KMS-11 (cell line): ENCODE measurements at regions not wholly inside any gene's neighbourhood (a gene's known extent, or its start where the extent isn't known, plus 50 kb on each side); places are given as distances from the start of the nearest gene placed in this dataset.
"Not testable (repeated sequence)": the region's sequence is repeated elsewhere in the genome, so short reads cannot be mapped to it uniquely, and the experiment has no call there.

Experiments
- H2AFZ ChIP-seq: fragments of 200-600 bp; sonication (generic); 2 replicates; pipeline ENCODE4 v1.6.1; 2016; ENCODE audit warnings: antibody characterized with exemption, mixed run types, low read depth
- H3K27ac ChIP-seq: fragments of 200-600 bp; sonication (generic); 2 replicates; pipeline ENCODE4 v1.6.1; 2016; ENCODE audit warnings: mild to moderate bottlenecking, mixed run types
- H3K27me3 ChIP-seq: fragments of 200-600 bp; sonication (generic); 2 replicates; pipeline ENCODE4 v1.6.1; 2017; ENCODE audit warnings: mild to moderate bottlenecking, low read depth, mixed run types, moderate library complexity; ENCODE audit not compliant: insufficient read depth
- H3K36me3 ChIP-seq: fragments of 200-600 bp; sonication (generic); 2 replicates; pipeline ENCODE4 v1.6.1; 2017; ENCODE audit warnings: mild to moderate bottlenecking, mixed run types; ENCODE audit not compliant: insufficient read depth
- H3K4me1 ChIP-seq: fragments of 200-600 bp; sonication (generic); 2 replicates; pipeline ENCODE4 v1.6.1; 2016; ENCODE audit warnings: mild to moderate bottlenecking, low read depth, mixed run types; ENCODE audit not compliant: poor library complexity, severe bottlenecking
- H3K4me2 ChIP-seq: fragments of 200-600 bp; sonication (generic); 2 replicates; pipeline ENCODE4 v1.7.0; 2016; ENCODE audit warnings: mild to moderate bottlenecking, mixed run types
- H3K4me3 ChIP-seq: fragments of 200-600 bp; sonication (generic); IDR thresholded peaks from 2 replicates; pipeline ENCODE4 v1.6.1; 2017; ENCODE audit warnings: low read depth, low read length, mixed read lengths; ENCODE audit not compliant: insufficient read depth
- H3K79me2 ChIP-seq: fragments of 200-600 bp; sonication (generic); 2 replicates; pipeline ENCODE4 v1.6.1; 2016; ENCODE audit warnings: low read depth, mixed run types; ENCODE audit not compliant: insufficient read depth
- H3K9ac ChIP-seq: fragments of 200-600 bp; sonication (generic); 2 replicates; pipeline ENCODE4 v1.6.1; 2016; ENCODE audit warnings: mild to moderate bottlenecking, mixed run types
- H4K20me1 ChIP-seq: fragments of 200-600 bp; sonication (generic); 2 replicates; pipeline ENCODE4 v1.6.1; 2016; ENCODE audit warnings: mild to moderate bottlenecking, mixed run types; ENCODE audit not compliant: insufficient read depth
- TF ChIP-seq, protein P1 (sequence below): fragments of 200-600 bp; sonication (generic); conservative IDR thresholded peaks from 2 replicates; pipeline ENCODE4 v1.6.1; 2017; ENCODE audit warnings: low read depth, mild to moderate bottlenecking, antibody characterized with exemption, low read length, moderate library complexity, mixed read lengths

DNA sequence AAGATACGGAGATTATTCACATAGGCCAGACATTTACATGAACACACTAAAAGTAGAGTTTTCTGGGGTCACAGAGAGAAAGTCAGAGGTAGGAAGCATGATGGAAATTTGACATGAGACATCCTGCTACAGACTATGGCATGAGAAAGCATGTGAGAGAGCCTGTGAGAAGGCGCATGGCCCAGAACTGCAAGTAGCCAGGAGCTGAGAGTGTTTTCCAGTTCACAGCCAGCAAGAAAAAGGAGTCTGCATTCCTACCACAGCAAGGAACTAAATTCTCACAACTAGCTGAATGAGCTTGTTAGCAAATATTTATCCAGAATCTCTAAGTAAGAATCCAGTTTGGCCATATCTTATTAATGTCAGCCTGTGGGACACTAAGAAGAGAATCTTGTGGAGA lies 673.3 kb downstream of the BRINP3 start:
- Histone ChIP-seq H2AFZ (no peak overlapping the region), H3K4me3 (no peak overlapping the region), H3K36me3 (no peaks in the 10 kb centered on the region), H3K9ac (no peak overlapping the region), H4K20me1 (no peaks in the 10 kb centered on the region), H3K4me2 (no peak overlapping the region), H3K79me2 (no peaks in the 10 kb centered on the region), H3K27ac (no peak overlapping the region), H3K4me1 (no peaks in the 10 kb centered on the region), H3K27me3 (no peaks in the 10 kb centered on the region)
- TF ChIP-seq, protein P1, sequence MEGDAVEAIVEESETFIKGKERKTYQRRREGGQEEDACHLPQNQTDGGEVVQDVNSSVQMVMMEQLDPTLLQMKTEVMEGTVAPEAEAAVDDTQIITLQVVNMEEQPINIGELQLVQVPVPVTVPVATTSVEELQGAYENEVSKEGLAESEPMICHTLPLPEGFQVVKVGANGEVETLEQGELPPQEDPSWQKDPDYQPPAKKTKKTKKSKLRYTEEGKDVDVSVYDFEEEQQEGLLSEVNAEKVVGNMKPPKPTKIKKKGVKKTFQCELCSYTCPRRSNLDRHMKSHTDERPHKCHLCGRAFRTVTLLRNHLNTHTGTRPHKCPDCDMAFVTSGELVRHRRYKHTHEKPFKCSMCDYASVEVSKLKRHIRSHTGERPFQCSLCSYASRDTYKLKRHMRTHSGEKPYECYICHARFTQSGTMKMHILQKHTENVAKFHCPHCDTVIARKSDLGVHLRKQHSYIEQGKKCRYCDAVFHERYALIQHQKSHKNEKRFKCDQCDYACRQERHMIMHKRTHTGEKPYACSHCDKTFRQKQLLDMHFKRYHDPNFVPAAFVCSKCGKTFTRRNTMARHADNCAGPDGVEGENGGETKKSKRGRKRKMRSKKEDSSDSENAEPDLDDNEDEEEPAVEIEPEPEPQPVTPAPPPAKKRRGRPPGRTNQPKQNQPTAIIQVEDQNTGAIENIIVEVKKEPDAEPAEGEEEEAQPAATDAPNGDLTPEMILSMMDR = no peak

DNA sequence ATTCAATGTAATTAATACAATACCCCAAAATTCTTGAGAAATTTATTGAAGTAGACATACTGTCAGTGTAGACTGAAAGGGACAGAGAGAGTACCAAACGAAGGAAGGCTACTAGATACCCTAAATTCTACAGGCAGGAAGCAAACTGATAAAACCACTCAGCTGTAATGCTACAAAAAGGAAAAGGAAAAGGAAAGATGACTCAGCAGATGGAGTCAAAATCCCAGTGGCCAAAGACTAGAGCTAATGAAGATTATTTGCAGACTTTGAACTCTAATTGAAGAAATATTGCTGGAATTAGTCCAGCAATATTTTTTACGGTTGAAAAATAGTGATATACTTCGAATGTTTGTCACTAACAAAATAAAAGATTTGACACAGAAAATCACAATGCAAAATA lies 671.9 kb downstream of the BRINP3 start:
- Histone ChIP-seq H3K27ac (no peak overlapping the region), H3K4me1 (no peaks in the 10 kb centered on the region), H3K4me2 (no peak overlapping the region), H3K36me3 (no peaks in the 10 kb centered on the region), H3K79me2 (no peaks in the 10 kb centered on the region), H2AFZ (no peak overlapping the region), H3K4me3 (no peak overlapping the region), H3K9ac (no peak overlapping the region), H3K27me3 (no peaks in the 10 kb centered on the region), H4K20me1 (no peaks in the 10 kb centered on the region)
- TF ChIP-seq, protein P1 = no peak

DNA sequence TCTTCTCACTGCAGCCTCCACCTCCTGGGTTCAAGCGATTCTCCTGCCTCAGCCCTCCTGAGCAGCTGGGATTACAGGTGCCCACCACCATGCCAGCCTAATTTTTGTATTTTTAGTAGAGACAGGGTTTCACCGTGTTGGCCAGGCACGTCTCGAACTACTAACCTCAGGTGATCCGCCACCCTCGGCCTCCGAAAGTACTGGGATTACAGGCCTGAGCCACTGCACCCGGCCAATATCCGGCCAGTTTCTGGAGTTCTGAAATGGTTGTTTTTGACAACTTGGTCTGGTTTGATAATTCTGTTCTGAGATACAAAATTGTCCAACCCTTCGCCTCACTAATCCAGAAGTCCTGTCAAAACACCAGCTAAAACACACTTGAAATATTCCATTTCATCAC lies 667.0 kb downstream of the BRINP3 start:
- not testable (repeated sequence) for H2AFZ ChIP-seq, H3K79me2 ChIP-seq, H3K9ac ChIP-seq, H3K4me1 ChIP-seq, H3K27ac ChIP-seq, H3K27me3 ChIP-seq, H4K20me1 ChIP-seq, H3K4me3 ChIP-seq, H3K36me3 ChIP-seq, H3K4me2 ChIP-seq

DNA sequence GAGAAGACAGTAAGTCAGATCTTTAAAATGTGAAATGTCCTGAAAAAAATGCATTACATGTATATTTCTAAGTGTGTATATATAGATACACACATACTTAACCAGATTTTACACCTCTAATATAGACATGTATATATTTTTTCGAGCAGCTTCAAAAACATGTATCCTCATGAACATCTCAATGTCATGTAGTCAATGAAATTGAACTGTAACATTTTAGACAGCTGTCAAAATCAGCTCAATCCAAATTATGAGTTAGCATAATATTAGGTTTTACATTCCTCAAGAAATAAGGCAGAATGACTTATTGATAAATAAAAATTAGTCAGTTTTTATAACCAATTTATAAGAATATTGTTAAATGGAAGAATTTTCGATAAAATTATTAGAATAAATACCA lies 665.7 kb downstream of the BRINP3 start:
- H4K20me1 ChIP-seq = no peaks in the 10 kb centered on the region
- no peak overlapping the region for H3K4me3 ChIP-seq
- H3K4me2 ChIP-seq = no peak overlapping the region
- TF ChIP-seq, protein P1 = no peak
- no peaks in the 10 kb centered on the region for H3K36me3 ChIP-seq
- H3K9ac ChIP-seq = no peak overlapping the region
- H2AFZ ChIP-seq = no peak overlapping the region
- no peaks in the 10 kb centered on the region for H3K79me2 ChIP-seq
- no peak overlapping the region for H3K27ac ChIP-seq
- H3K4me1 ChIP-seq = no peaks in the 10 kb centered on the region
- H3K27me3 ChIP-seq = no peaks in the 10 kb centered on the region

DNA sequence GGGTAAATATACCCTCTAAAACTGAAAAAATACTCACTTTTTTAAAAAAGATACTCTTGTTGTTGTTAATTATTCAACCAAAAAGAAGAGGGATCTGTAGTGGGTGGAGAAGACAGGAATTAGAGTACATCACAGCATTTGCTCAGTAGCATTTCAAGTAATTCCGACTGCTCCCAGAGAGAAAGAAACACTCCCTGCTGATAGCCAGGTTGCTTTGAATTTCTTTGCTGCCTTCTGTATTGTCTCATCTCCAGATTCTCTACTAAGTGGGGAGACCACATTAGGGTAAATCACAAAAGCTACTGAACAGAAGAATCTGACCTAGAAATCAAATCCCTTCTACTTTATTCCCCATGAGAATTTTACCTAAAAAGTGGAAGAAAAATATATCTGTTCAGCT lies 661.1 kb downstream of the BRINP3 start:
- H3K4me1 ChIP-seq = no peaks in the 10 kb centered on the region
- no peak overlapping the region for H3K27ac ChIP-seq
- no peaks in the 10 kb centered on the region for H4K20me1 ChIP-seq
- no peaks in the 10 kb centered on the region for H3K27me3 ChIP-seq
- H3K79me2 ChIP-seq = no peaks in the 10 kb centered on the region
- no peak overlapping the region for H3K4me3 ChIP-seq
- no peak overlapping the region for H3K9ac ChIP-seq
- H3K36me3 ChIP-seq = no peaks in the 10 kb centered on the region
- H2AFZ ChIP-seq = no peak overlapping the region
- TF ChIP-seq, protein P1 = no peak
- H3K4me2 ChIP-seq = no peak overlapping the region
